Calu3 (cell line): ENCODE measurements at regions not wholly inside any gene's neighbourhood (a gene's known extent, or its start where the extent isn't known, plus 50 kb on each side); places are given as distances from the start of the nearest gene placed in this dataset.

ENCODE experiments used
- BruUV-seq: library from RNA; stranded (reverse); fragments of 400-500 nt; replicated peaks from 2 replicates; lab custom pipeline; 2021; lab: Mats Ljungman, UMichigan
- CTCF ChIA-PET: fragments of 300-600 bp; sonication (Branson Sonifier 250); formaldehyde crosslinking; loops from one replicate; lab custom pipeline; 2022; ENCODE audit warnings: antibody characterized with exemption; lab: Charles Lee
- DNase-seq: peaks from one replicate; pipeline ENCODE4 v3.0.0; 2022
- H3K27ac Mint-ChIP-seq: one replicate; pipeline ENCODE4 v1.8.0; 2022; ENCODE audit warnings: mixed read lengths; ENCODE audit not compliant: unreplicated experiment
- H3K27me3 Mint-ChIP-seq: one replicate; pipeline ENCODE4 v1.8.0; 2022; ENCODE audit warnings: mixed read lengths; ENCODE audit not compliant: unreplicated experiment
- H3K36me3 Mint-ChIP-seq: one replicate; pipeline ENCODE4 v1.8.0; 2022; ENCODE audit warnings: mild to moderate bottlenecking, moderate library complexity, mixed read lengths; ENCODE audit not compliant: insufficient read depth, unreplicated experiment
- H3K4me1 Mint-ChIP-seq: one replicate; pipeline ENCODE4 v1.8.0; 2022; ENCODE audit warnings: mild to moderate bottlenecking, low read depth, mixed read lengths; ENCODE audit not compliant: unreplicated experiment
- H3K4me3 Mint-ChIP-seq: one replicate; pipeline ENCODE4 v1.8.0; 2022; ENCODE audit warnings: mild to moderate bottlenecking, low read depth, moderate library complexity, mixed read lengths; ENCODE audit not compliant: unreplicated experiment
- H3K9me3 Mint-ChIP-seq: one replicate; pipeline ENCODE4 v1.8.0; 2022; ENCODE audit warnings: low read depth, mixed read lengths; ENCODE audit not compliant: unreplicated experiment
- intact Hi-C: fragments of 100-400 bp; cut with micrococcal nuclease; formaldehyde crosslinking; loops from one replicate; pipeline ENCODE4 v1.10.0; 2022; ENCODE audit not compliant: unreplicated experiment
- TF ChIP-seq, protein P1 (sequence below): fragments of 200-600 bp; IDR thresholded peaks from one replicate; pipeline ENCODE4 v1.8.0; 2022; ENCODE audit warnings: antibody characterized with exemption; ENCODE audit not compliant: unreplicated experiment

DNA sequence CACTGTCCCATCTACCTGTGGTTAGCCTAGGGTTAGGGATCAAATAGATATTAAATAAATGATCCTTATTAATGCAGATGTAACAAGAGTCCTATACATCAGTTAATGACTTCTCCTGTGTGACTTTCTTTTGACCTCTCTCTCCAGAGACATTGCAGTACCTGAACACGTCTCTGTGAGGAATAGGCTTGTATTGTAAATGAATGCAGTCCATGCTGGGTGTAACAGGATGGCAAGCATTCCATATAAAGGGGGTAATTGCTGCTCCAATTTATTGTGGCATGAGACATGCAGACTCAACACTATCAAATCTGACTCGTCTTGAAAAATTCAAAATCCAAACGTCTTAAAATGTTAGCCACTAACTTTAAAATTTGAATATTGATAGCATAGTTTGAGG is 189.5 kb downstream of the PRDM2 start:
- H3K27ac Mint-ChIP-seq: no peak overlapping the region
- no peak for DNase-seq
- no TSS peak for BruUV-seq
- no peak overlapping the region for H3K4me3 Mint-ChIP-seq
- no peaks in the 10 kb centered on the region for H3K36me3 Mint-ChIP-seq
- peaks cover 13% of the 10 kb centered on the region for H3K27me3 Mint-ChIP-seq
- H3K4me1 Mint-ChIP-seq: no peaks in the 10 kb centered on the region
- CTCF ChIA-PET: no interaction called here
- TF ChIP-seq, protein P1, sequence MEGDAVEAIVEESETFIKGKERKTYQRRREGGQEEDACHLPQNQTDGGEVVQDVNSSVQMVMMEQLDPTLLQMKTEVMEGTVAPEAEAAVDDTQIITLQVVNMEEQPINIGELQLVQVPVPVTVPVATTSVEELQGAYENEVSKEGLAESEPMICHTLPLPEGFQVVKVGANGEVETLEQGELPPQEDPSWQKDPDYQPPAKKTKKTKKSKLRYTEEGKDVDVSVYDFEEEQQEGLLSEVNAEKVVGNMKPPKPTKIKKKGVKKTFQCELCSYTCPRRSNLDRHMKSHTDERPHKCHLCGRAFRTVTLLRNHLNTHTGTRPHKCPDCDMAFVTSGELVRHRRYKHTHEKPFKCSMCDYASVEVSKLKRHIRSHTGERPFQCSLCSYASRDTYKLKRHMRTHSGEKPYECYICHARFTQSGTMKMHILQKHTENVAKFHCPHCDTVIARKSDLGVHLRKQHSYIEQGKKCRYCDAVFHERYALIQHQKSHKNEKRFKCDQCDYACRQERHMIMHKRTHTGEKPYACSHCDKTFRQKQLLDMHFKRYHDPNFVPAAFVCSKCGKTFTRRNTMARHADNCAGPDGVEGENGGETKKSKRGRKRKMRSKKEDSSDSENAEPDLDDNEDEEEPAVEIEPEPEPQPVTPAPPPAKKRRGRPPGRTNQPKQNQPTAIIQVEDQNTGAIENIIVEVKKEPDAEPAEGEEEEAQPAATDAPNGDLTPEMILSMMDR: no peak
- intact Hi-C loops: no loop called here
- peaks cover 3% of the 10 kb centered on the region for H3K9me3 Mint-ChIP-seq

DNA sequence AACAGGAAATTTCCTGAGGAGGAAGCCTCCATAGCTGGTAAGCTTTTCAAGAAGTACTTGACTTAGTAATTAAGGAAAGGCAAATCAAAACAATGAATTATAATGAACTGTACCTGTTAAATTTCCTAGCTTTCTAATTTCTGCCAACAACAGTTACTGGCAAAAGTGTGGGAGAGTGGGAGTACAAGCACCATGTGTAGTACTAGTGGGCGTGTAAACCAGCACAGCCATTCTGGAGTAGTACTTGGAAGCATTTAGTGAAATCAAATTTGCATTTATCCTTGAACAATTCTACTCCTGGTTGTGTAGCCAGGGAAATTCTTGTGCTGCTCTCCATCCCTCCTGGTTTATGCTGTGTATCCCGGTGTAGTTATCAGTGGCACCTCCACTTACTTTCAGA is 190.8 kb downstream of the PRDM2 start:
- Mint-ChIP-seq H3K36me3 (no peaks in the 10 kb centered on the region), H3K27me3 (peaks cover 13% of the 10 kb centered on the region), H3K27ac (no peak overlapping the region), H3K4me1 (no peaks in the 10 kb centered on the region), H3K4me3 (no peak overlapping the region), H3K9me3 (peaks cover 3% of the 10 kb centered on the region)
- no TSS peak for BruUV-seq
- TF ChIP-seq, protein P1: no peak
- no peak for DNase-seq
- CTCF ChIA-PET: interaction anchor here (0.5 kb wide), 1 partner anchor 132 kb away, joined by 7 read pairs; no protein-coding TSS in a partner anchor
- intact Hi-C loops: no loop called here

DNA sequence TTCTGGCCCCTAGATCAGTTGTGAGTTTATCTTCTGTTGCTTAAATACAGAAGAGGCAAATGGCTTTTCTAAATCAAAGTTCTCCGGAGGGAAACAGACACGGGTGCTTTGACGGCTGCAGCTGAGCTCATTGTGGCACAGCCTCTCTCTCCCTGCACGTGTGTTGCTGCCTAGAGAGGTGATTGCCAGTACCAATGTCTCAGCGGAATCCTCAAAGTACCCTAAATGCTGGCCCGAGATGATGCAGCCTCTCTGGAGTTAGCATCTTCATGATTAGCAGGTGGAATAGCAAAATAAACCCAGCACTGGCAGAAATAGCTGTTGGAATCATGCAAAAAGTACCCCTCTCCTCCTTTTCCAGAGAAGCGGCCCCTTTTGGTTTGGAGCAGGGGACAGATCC is 192.2 kb downstream of the PRDM2 start:
- CTCF ChIA-PET: no interaction called here
- DNase-seq: no peak
- Mint-ChIP-seq H3K36me3 (no peaks in the 10 kb centered on the region), H3K4me1 (no peaks in the 10 kb centered on the region), H3K27ac (no peak overlapping the region), H3K27me3 (peaks cover 13% of the 10 kb centered on the region), H3K4me3 (no peak overlapping the region), H3K9me3 (peaks cover 3% of the 10 kb centered on the region)
- intact Hi-C loops: no loop called here
- TF ChIP-seq, protein P1: no peak
- no TSS peak for BruUV-seq

DNA sequence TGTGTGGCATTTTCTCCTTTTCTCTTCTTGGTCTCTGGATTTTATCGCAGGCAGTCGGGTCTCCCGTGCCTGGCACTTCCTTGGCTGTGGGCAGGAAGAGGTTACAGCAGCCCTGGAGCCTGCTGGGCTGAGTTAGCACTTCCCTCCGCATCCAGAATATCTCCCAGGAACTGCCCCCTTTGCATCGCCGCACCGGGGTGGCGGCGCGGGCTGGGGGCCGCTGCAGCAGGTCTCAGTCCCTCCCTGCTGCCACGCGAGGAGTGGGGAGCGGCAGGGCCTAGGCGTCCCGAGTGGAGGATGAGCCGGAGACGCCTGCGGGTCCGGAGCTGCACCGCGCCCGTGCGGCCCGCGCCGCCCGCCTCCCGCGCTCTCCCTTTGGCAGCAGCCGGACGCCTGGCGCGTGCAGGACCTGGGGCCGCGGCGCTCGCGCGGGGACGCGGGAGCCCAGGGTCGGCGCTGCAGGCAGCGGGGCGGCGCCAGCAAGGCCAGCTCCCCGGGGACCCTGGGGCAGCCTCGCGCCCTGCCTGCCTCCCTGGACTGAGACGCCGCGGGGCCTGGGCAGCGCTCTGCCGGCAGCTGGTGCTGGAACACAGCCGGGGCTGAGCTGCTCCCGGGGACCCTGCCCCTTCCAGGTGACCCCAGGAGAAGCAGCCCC is 192.8 kb downstream of the PRDM2 start:
- no TSS peak for BruUV-seq
- H3K27ac Mint-ChIP-seq: no peak overlapping the region
- H3K4me3 Mint-ChIP-seq: no peak overlapping the region
- H3K9me3 Mint-ChIP-seq: peaks cover 3% of the 10 kb centered on the region
- intact Hi-C loops: no loop called here
- no peak for DNase-seq
- TF ChIP-seq, protein P1: no peak
- no peaks in the 10 kb centered on the region for H3K36me3 Mint-ChIP-seq
- no peaks in the 10 kb centered on the region for H3K4me1 Mint-ChIP-seq
- peaks cover 13% of the 10 kb centered on the region for H3K27me3 Mint-ChIP-seq
- CTCF ChIA-PET: no interaction called here
